ENCODE measurements at regions not wholly inside any gene's neighbourhood (a gene's known extent, or its start where the extent isn't known, plus 50 kb on each side); places are given as distances from the start of the nearest gene placed in this dataset.

GRCh38 chr7:10082896-10083295 lies 890.8 kb upstream of the PHF14 start:
- H3K9me2 ChIP-seq (ENCODE audit: insufficient read depth, low read length) = no peaks in the 10 kb centered on the region
- H4K20me1 ChIP-seq (ENCODE audit: insufficient read depth) = no peaks in the 10 kb centered on the region
- H3K9me3 ChIP-seq (ENCODE audit: low read length) = no peaks in the 10 kb centered on the region
- H2AFZ ChIP-seq (ENCODE audit: low read depth, low read length) = no peak overlapping the region
- no peaks in the 10 kb centered on the region for H3F3A ChIP-seq (ENCODE audit: insufficient read depth, low read length, poor library complexity, severe bottlenecking)
- no peaks in the 10 kb centered on the region for H3K79me2 ChIP-seq (replicated peaks; ENCODE audit: insufficient read depth, low read length)
- H3K9ac ChIP-seq (ENCODE audit: low read length) = no peak overlapping the region
- no peak overlapping the region for H3K27ac ChIP-seq (ENCODE audit: low read length)
- H3K36me3 ChIP-seq (ENCODE audit: insufficient read depth, low read length) = no peaks in the 10 kb centered on the region
- TF ChIP-seq EP300 (conservative IDR thresholded peaks at IDR 0.05; ENCODE audit: poor library complexity, severe bottlenecking) = no peak
- TF ChIP-seq TAF1 (IDR thresholded peaks at IDR 0.05; ENCODE audit: low read depth) = no peak
- TF ChIP-seq POLR2AphosphoS5 (IDR thresholded peaks at IDR 0.05) = no peak
- TF ChIP-seq REST (IDR thresholded peaks at IDR 0.05; ENCODE audit: borderline replicate concordance) = no peak
- TF ChIP-seq SMC3 (conservative IDR thresholded peaks at IDR 0.05; ENCODE audit: poor library complexity) = no peak
- no peak for TF ChIP-seq CTCF (IDR thresholded peaks at IDR 0.05; ENCODE audit: poor library complexity, severe bottlenecking)
- TF ChIP-seq RAD21 (conservative IDR thresholded peaks at IDR 0.05) = no peak
- TF ChIP-seq MXI1 (conservative IDR thresholded peaks at IDR 0.05; ENCODE audit: poor library complexity, severe bottlenecking) = no peak
- TF ChIP-seq EZH2 (IDR thresholded peaks at IDR 0.05; ENCODE audit: borderline replicate concordance, insufficient read depth, low read length, poor library complexity, severe bottlenecking) = no peak
- H3K27me3 ChIP-seq (ENCODE audit: insufficient read depth, low read depth, low read length) = no peaks in the 10 kb centered on the region
- H3K4me2 ChIP-seq (ENCODE audit: low read length) = no peak overlapping the region
- no peak overlapping the region for H3K4me3 ChIP-seq (ENCODE audit: low read length)

- TF ChIP-seq POLR2AphosphoS5 (IDR thresholded peaks at IDR 0.05) = no peak
- TF ChIP-seq TAF1 (IDR thresholded peaks at IDR 0.05; ENCODE audit: low read depth) = no peak
- TF ChIP-seq RAD21 (conservative IDR thresholded peaks at IDR 0.05) = no peak
- TF ChIP-seq REST (IDR thresholded peaks at IDR 0.05; ENCODE audit: borderline replicate concordance) = no peak
- TF ChIP-seq SMC3 (conservative IDR thresholded peaks at IDR 0.05; ENCODE audit: poor library complexity) = no peak
- no peak for TF ChIP-seq EP300 (conservative IDR thresholded peaks at IDR 0.05; ENCODE audit: poor library complexity, severe bottlenecking)
- no peak for TF ChIP-seq CTCF (IDR thresholded peaks at IDR 0.05; ENCODE audit: poor library complexity, severe bottlenecking)
- TF ChIP-seq EZH2 (IDR thresholded peaks at IDR 0.05; ENCODE audit: borderline replicate concordance, insufficient read depth, low read length, poor library complexity, severe bottlenecking) = no peak
- no peak for TF ChIP-seq MXI1 (conservative IDR thresholded peaks at IDR 0.05; ENCODE audit: poor library complexity, severe bottlenecking)
- Histone ChIP-seq H3K4me3 (ENCODE audit: low read length) (no peak overlapping the region), H4K20me1 (ENCODE audit: insufficient read depth) (no peaks in the 10 kb centered on the region), H3K9me3 (ENCODE audit: low read length) (no peaks in the 10 kb centered on the region), H3K27me3 (ENCODE audit: insufficient read depth, low read depth, low read length) (no peaks in the 10 kb centered on the region), H3K79me2 (replicated peaks; ENCODE audit: insufficient read depth, low read length) (no peaks in the 10 kb centered on the region), H3K36me3 (ENCODE audit: insufficient read depth, low read length) (no peaks in the 10 kb centered on the region), H3K4me2 (ENCODE audit: low read length) (no peak overlapping the region), H3K27ac (ENCODE audit: low read length) (no peak overlapping the region), H3K9me2 (ENCODE audit: insufficient read depth, low read length) (no peaks in the 10 kb centered on the region), H3F3A (ENCODE audit: insufficient read depth, low read length, poor library complexity, severe bottlenecking) (no peaks in the 10 kb centered on the region), H2AFZ (ENCODE audit: low read depth, low read length) (no peak overlapping the region), H3K9ac (ENCODE audit: low read length) (no peak overlapping the region)
Observed at GRCh38 chr7:10083766-10084165, 889.9 kb upstream of the PHF14 start.

All from neural cell (in vitro differentiated cells).